Gastrocnemius medialis (tissue), 4 donors: ENCODE measurements at regions not wholly inside any gene's neighbourhood (a gene's known extent, or its start where the extent isn't known, plus 50 kb on each side); places are given as distances from the start of the nearest gene placed in this dataset.

ENCODE experiments used
- ATAC-seq, 2 donors: fragments of 150-250 bp; one replicate each; pipeline ENCODE4 v1.9.1; 2016
- DNase-seq, 2 donors: peaks; one replicate each; pipeline ENCODE4 v3.0.0-alpha.2; 2019
- H3K27ac ChIP-seq, 4 donors: fragments of 200-600 bp; sonication (generic); 1 replicate in 1 of 4; 2 replicates in 3 of 4; pipeline ENCODE4 v1.5.1; 2016 to 2018; ENCODE audit warnings: mild to moderate bottlenecking in 2 of 4, moderate library complexity in 1 of 4
- H3K27me3 ChIP-seq, 3 donors: fragments of 200-600 bp; sonication (generic) in 2 of 3; 1 replicate in 1 of 3; 2 replicates in 2 of 3; pipeline versions ENCODE4 v1.5.1 to v1.6.0; 2016 to 2019; ENCODE audit warnings: mild to moderate bottlenecking in 1 of 3, moderate library complexity in 1 of 3
- H3K36me3 ChIP-seq, 2 donors: fragments of 200-600 bp; sonication (generic) in 1 of 2; one replicate each; pipeline ENCODE4 v1.5.1; 2017 to 2018
- H3K4me1 ChIP-seq, 2 donors: fragments of 200-600 bp; sonication (generic) in 1 of 2; one replicate each; pipeline ENCODE4 v1.5.1; 2016 to 2017; ENCODE audit warnings: mild to moderate bottlenecking in 2 of 2
- H3K4me3 ChIP-seq, 4 donors: fragments of 200-600 bp; sonication (generic) in 3 of 4; 1 replicate in 1 of 4; 2 replicates in 3 of 4; pipeline ENCODE4 v1.5.1; 2016 to 2019; ENCODE audit warnings: mild to moderate bottlenecking in 2 of 4
- H3K9me3 ChIP-seq, 3 donors: fragments of 200-600 bp; sonication (generic) in 2 of 3; 1 replicate in 1 of 3; 2 replicates in 2 of 3; pipeline ENCODE4 v1.5.1; 2016 to 2019
- CTCF ChIP-seq, 5 experiments: fragments of 450-650 bp in 3 of 5; fragments of 200-600 bp in 2 of 5; sonication (generic) in 2 of 5; IDR thresholded peaks in 4 of 5; conservative IDR thresholded peaks in 1 of 5; 1 replicate in 4 of 5; 2 replicates in 1 of 5; pipeline ENCODE4 v1.5.1; 2016 to 2019; ENCODE audit warnings: antibody characterized with exemption in 5 of 5, mild to moderate bottlenecking in 3 of 5, moderate library complexity in 3 of 5
- POLR2A ChIP-seq, 2 donors: fragments of 450-650 bp; IDR thresholded peaks; one replicate each; pipeline ENCODE4 v1.6.1; 2017; ENCODE audit warnings: antibody characterized with exemption in 2 of 2, mild to moderate bottlenecking in 2 of 2, moderate library complexity in 2 of 2
- in situ Hi-C, 4 donors: fragments of 200-750 bp; cut with MboI; loops; one replicate each; pipeline versions ENCODE4 v1.15.0 to v1.8.0; 2017; ENCODE audit warnings: low sequenced_read_pairs in 4 of 4
- intact Hi-C: fragments of 100-400 bp; cut with DNase I; formaldehyde crosslinking; loops from one replicate; pipeline ENCODE4 v1.15.1; 2023; ENCODE audit warnings: low total_unique reads

- Histone ChIP-seq H3K4me3 (no peak overlapping the region), H3K9me3 (no peaks in the 10 kb centered on the region), H3K4me1 (peaks cover 3 to 9% of the 10 kb centered on the region in 2 donors), H3K36me3 (no peaks in the 10 kb centered on the region), H3K27me3 (no peaks in the 10 kb centered on the region), H3K27ac (no peak overlapping the region)
- ATAC-seq (no peak), DNase-seq (no peak)
- TF ChIP-seq CTCF (IDR thresholded peaks at IDR 0.05 in 4 of 5, conservative IDR thresholded peaks at IDR 0.05 in 1 of 5) (no peak), POLR2A (IDR thresholded peaks at IDR 0.05) (no peak)
- in situ Hi-C loops: no loop called here
- intact Hi-C loops: no loop called here
Measured at GRCh38 chr18:27312853-27313252, 127.7 kb upstream of the CHST9 start.

- Histone ChIP-seq H3K27me3 (no peaks in the 10 kb centered on the region), H3K36me3 (no peaks in the 10 kb centered on the region), H3K27ac (no peak overlapping the region), H3K4me3 (no peak overlapping the region), H3K4me1 (peaks cover 3 to 9% of the 10 kb centered on the region in 2 donors), H3K9me3 (no peaks in the 10 kb centered on the region)
- in situ Hi-C loops: no loop called here
- ATAC-seq (no peak), DNase-seq (no peak)
- TF ChIP-seq POLR2A (IDR thresholded peaks at IDR 0.05) (no peak), CTCF (IDR thresholded peaks at IDR 0.05 in 4 of 5, conservative IDR thresholded peaks at IDR 0.05 in 1 of 5) (no peak)
- intact Hi-C loops: no loop called here
Measured at GRCh38 chr18:27312153-27312552, 127.0 kb upstream of the CHST9 start.

GRCh38 chr18:27311114-27311513 lies 126.0 kb upstream of the CHST9 start:
- no peak overlapping the region for H3K27ac ChIP-seq
- H3K9me3 ChIP-seq: no peaks in the 10 kb centered on the region
- H3K4me3 ChIP-seq: no peak overlapping the region
- no peak for TF ChIP-seq POLR2A (IDR thresholded peaks at IDR 0.05)
- TF ChIP-seq CTCF (IDR thresholded peaks at IDR 0.05 in 4 of 5, conservative IDR thresholded peaks at IDR 0.05 in 1 of 5): no peak
- H3K27me3 ChIP-seq: no peaks in the 10 kb centered on the region
- intact Hi-C loops (no loop called here), in situ Hi-C loops (no loop called here)
- no peak for ATAC-seq
- H3K36me3 ChIP-seq: no peaks in the 10 kb centered on the region
- DNase-seq: no peak
- peaks cover 3 to 9% of the 10 kb centered on the region in 2 donors for H3K4me1 ChIP-seq

GRCh38 chr18:27301615-27302378 lies 116.7 kb upstream of the CHST9 start:
- H3K36me3 ChIP-seq: no peaks in the 10 kb centered on the region
- H3K4me3 ChIP-seq: no peak overlapping the region
- DNase-seq: no peak
- no peak for ATAC-seq
- no peaks in the 10 kb centered on the region for H3K9me3 ChIP-seq
- H3K4me1 ChIP-seq: no peaks in the 10 kb centered on the region
- H3K27ac ChIP-seq: no peak overlapping the region
- TF ChIP-seq POLR2A (IDR thresholded peaks at IDR 0.05) (no peak), CTCF (IDR thresholded peaks at IDR 0.05 in 4 of 5, conservative IDR thresholded peaks at IDR 0.05 in 1 of 5) (no peak)
- in situ Hi-C loops (no loop called here), intact Hi-C loops (no loop called here)
- no peaks in the 10 kb centered on the region for H3K27me3 ChIP-seq
